GM19328 (cell line): ENCODE measurements at regions not wholly inside any gene's neighbourhood (a gene's known extent, or its start where the extent isn't known, plus 50 kb on each side); places are given as distances from the start of the nearest gene placed in this dataset.
"Not testable (repeated sequence)": the region's sequence is repeated elsewhere in the genome, so short reads cannot be mapped to it uniquely, and the experiment has no call there.

Experiments
- ATAC-seq: cut with Tn5 transposase; IDR thresholded peaks from one replicate; pipeline ENCODE4 v1.9.1; 2021; ENCODE audit warnings: mild to moderate bottlenecking, moderate library complexity; ENCODE audit not compliant: unreplicated experiment

- ATAC-seq, result no peak
Observed at GRCh38 chr7:152543799-152544198, 108.0 kb upstream of the KMT2C start.

DNA sequence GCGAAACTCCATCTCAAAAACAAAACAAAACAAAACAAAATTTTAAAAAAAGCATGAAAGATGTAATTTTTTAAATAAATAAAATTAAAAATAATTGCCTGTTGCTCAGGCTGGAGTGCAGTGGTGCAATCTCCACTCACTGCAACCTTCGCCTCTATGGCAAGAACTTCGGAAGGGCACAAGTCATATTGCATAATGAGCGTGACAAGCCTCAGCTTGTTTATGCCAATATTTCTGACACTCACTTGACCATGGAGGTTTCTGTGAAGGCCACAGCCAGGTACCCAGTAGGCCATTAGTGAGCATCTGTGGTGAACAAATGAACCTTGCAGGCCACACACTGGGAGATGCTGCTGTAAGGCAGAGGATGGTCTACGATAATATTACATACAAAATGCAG lies 106.1 kb upstream of the KMT2C start:
- no peak for ATAC-seq

DNA sequence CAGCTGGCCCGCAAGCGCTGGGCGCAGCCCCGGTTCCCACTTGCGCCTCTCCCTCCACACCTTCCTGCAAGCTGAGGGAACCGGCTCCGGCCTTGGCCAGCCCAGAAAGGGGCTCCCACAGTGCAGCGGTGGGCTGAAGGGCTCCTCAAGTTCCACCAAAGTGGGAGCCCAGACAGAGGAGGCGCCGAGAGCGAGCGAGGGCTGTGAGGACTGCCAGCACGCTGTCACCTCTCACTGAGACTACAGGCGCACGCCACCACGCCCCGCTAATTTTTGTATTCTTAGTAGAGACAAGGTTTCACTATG lies 103.3 kb upstream of the KMT2C start:
- not testable (repeated sequence) for ATAC-seq

- ATAC-seq, result not testable (repeated sequence)
Observed at GRCh38 chr7:152538346-152539189, 102.8 kb upstream of the KMT2C start.

DNA sequence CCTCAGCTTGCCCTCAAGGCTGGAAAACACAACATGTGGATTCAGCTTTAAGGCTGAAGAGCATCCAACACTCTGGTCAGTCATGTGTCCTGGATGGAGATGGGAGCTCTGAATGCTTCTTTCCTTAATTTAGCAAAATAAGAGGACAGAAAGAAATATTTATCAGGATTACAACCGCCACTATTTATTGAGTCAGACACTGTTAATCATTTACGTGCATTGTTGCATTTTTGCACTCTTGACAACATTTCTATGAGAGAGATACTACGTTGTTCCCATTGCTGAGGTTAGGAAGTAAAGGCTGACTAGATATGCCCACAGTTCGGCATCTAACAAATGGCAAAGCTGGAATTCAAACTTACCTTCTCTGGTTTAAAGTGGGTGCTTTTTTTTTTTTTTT lies 101.8 kb upstream of the KMT2C start:
- no peak for ATAC-seq

- ATAC-seq, result no peak
Observed at GRCh38 chr7:152528612-152529011, 92.8 kb upstream of the KMT2C start.

DNA sequence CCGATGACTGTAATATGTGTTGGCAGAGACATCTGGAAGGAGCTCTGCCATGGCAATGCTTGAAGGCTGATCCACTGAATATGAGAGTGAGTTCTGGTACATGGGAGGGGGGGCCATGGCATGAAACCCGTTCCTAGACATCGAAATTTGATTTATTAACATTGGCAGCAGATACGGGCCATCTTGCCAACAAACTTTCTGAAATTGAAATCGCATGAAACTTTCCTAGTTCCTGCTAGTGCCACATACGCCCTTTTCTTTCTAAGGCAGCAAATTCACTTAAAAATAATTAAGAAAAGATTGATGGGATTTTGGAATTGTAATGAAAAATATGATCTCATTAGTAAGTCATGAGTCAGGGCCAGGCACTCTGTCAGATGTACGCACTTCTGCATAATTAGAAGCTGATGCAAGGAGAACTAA lies 91.8 kb upstream of the KMT2C start:
- no peak for ATAC-seq

DNA sequence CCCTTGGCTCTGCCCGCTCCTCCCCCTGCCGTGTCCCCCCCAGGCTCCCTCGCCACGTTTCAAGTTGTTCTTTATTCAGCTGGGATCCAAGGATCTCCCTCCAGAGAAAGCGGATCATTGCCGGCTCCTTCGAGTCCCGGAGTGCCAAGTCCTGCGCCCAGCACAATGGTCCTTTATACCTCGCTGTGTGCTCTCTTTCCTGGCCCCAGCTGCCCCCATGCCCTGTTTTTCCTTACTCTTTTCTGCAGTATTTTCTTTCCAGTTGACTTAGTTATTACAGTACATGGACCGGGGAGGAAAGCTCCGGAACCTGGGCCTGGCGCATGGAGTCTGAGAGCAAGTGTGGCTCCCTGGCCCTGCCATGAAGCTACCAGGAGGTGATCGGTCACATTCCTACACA lies 88.1 kb upstream of the KMT2C start:
- no peak for ATAC-seq

DNA sequence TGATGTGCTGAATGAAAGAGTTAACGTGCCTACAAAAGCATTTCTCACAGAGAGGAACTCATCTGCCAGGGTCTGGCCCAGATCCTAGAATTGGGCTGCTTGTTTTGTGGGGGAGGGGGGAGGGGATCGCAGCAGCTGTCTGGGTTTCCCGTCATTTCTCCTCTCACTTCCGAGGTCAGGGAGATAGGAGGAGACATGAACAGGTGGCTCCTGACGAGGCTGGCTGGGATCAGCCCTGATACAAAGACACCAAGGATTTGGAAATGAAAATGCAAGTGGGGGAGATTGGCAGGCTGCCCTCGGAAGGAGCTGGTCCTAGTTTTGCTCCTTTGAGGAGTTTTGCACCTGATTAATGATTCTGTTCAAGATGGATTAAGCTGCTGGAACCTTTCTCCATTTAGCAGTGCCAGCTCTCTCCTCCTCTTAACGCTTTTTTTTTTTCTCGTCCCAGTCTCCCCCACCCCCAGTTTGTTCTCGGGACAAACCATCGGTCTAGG lies 86.8 kb upstream of the KMT2C start:
- no peak for ATAC-seq

- ATAC-seq, result no peak
Observed at GRCh38 chr7:152521420-152522337, 85.9 kb upstream of the KMT2C start.

- no peak for ATAC-seq
Observed at GRCh38 chr7:152520861-152521302, 85.1 kb upstream of the KMT2C start.

DNA sequence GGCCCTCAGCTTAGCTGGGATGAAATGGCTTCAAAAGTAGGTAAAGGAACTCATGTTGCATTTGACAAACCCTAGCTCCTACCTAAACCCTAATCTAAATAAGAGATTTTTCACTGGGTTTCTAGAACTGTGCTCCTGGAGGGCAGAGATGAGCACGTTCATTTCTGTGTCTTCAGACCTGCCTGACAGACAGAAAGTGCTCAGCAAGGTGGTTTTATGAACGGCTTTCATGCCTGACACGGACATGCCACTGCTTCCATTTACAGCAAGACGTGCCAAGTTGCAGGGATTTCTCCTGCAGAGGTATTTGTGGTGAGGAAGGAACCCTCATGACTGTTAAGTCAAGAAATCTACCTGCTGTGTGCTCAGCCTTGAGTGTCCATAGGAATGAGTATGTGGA lies 83.5 kb upstream of the KMT2C start:
- no peak for ATAC-seq

DNA sequence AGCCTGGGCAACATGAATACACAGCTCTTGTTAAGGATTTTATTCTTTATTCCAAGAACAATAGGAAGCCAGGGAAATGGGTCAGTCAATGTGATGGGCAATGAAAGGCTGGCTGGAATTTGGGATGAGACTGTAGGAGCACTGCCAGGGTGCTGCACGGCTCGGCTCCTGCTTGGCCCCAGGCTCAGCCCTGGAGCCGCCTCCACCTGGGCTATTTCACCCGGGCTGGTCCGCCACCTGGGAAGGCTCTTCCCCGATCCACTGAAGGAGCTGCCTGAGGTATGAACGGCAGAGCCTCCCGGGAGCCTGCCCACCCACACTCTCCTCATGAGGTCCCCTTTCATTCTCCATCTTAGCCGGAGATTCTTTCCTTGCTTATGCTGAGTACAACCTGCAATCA lies 80.4 kb upstream of the KMT2C start:
- no peak for ATAC-seq

- not testable (repeated sequence) for ATAC-seq
Observed at GRCh38 chr7:152515266-152515950, 79.6 kb upstream of the KMT2C start.

DNA sequence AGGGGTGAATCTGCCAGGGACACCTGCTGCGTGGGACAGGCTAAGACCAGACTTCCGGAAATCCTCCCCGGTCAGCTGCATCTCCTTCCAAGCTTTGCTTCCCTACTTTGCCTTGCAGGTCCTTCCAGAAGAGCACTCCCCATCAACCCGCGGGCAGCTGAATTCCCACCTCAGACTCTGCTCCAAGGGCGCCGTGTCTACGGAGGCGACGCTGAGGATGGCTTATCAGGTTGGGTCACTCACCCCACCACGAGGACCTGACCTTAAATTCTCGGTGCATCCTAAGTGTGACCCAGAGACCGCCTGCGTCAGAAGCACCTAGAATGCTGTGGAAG lies 78.9 kb upstream of the KMT2C start:
- ATAC-seq, result no peak

DNA sequence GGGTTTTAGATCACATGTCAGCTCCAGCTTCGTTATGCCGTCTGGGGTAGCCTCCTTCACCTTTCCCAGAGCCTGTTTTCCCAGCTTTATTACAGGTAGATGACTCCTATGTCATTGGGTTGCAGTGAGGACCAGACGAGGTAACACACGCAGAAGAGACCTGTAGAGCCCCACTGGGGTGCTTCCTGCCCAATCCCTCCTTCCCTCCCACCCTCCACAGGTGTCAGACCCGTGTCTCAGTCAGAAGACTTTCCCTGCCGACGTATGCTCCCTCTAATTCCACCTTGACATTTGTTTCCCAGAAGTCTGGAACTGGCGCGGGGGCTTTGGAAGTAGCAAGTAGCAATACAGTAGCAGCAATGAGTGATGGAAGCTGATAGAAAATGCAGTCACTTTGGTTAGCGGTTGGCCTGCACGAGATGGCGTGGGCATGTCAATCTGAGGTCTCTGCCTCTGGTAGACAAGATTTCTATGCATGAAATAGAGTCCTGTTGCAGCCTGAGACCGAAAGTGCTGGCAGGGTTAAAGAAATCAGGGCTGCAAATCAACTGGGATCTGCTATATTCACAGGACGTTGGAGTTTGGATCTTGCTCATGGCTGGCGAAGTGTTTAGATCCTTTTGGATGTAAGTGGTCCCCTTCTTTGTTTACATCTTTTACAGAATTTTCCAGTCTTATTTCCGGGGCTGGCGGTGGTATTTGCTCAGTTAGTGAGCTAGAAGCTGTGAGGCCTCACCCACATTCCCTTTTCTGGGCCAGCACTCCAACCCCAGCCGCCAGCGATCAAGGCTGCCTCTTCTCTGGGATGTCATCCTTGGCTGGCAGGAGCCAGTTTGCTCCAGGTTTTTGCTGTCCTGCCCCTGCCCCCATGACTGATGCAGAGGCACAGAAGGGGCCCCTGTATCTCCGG lies 78.3 kb upstream of the KMT2C start:
- ATAC-seq, result no peak

- ATAC-seq, result no peak
Observed at GRCh38 chr7:152512706-152513105, 76.9 kb upstream of the KMT2C start.

GRCh38 chr7:152511736-152512135 lies 75.9 kb upstream of the KMT2C start:
- no peak for ATAC-seq

GRCh38 chr7:152508701-152509100 lies 72.9 kb upstream of the KMT2C start:
- ATAC-seq, result no peak

GRCh38 chr7:152505606-152506005 lies 69.8 kb upstream of the KMT2C start:
- no peak for ATAC-seq
